ENCODE measurements at regions not wholly inside any gene's neighbourhood (a gene's known extent, or its start where the extent isn't known, plus 50 kb on each side); places are given as distances from the start of the nearest gene placed in this dataset.

DNA sequence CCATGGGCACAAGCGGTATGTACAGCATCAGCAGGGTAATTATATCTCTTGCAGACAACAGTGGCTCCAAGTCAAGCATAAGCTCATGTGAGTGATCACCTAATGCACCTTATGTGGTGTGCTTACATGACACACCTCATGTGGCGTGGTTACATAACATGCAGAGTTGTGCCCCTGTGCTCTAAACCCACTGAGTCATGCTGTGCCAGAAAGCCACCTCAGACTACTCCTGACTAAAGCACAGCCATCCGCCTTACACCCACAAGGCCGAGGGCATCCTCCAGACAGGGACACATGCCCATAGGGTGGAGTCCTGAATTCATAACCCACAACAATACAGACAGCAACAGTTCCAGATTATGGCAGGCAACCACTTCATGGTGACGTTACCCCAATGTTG lies 163.7 kb upstream of the SLC30A5 start:
- FAIRE-seq, result no peak

DNA sequence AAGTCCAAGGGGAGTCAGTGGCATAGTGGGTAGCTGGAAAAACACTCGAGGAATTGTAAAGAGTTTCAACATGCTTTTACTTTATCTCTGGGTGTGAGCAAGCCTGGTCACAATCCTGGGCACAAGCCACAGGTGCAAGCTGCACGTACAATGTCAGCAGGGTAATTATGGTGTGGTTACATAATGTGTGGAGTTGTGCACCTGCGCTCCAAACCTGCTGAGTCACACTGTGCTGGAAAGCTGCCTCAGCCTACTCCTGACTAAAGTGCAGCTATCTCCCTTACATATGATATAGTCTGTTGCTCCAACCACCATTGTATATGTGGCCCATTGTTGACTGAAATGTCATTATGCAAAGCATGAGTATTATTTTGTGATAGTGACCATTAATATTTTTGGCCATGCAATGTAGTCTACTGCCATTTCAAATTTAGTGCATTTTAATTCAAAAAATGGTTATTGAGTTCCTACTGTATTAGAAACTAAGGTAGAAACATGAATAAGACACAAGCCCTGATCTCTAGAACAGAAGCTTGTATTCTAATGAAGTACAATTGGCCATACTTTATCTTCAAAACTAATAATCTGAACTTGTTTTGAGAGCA lies 160.9 kb upstream of the SLC30A5 start:
- DNase-seq (ENCODE audit: extremely low spot score, insufficient read length, low read depth) (no peak), FAIRE-seq (no peak)

More for the DNA sequence above, 163.7 kb upstream of the SLC30A5 start:
- DNase-seq (ENCODE audit: extremely low spot score, insufficient read length, low read depth), result no peak

DNA sequence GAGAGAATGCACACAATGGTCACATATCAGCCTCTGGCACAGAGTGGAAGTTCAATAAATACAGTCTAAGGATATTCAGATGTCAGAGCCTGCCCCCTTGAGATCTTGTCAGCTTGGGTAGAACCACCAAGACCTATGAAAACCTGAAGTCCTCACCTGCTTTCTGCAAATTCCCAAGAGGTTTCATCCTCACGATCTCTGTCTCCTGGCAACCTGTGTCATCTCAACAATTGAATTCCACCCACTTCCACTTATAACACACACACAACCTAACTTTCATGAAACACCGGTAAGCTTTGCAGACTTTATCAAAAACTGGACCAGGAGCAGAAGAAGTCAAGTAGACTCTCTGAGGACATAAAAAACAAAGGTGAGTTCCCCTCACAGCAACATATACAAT lies 151.6 kb upstream of the SLC30A5 start:
- no peak for DNase-seq (ENCODE audit: extremely low spot score, insufficient read length, low read depth)
- no peak for FAIRE-seq

DNA sequence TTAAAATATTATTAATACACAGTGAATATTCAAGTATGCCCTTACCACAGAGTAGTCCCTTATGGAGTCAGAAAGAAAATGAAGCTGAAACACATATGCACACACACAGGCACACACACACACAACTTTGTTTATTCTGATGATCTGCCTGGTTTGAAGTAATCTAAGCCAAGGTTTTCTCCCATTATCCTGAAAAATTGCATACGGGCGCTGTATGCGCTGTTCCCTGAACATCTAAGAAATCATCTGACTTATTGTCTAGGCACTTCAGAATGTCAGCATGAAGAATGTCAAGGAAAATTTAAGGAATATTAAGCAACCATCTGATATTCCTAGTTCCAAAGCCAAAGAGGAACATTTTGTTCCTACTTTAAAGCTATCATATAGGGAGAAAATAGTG lies 147.1 kb upstream of the SLC30A5 start:
- FAIRE-seq, result no peak
- no peak for DNase-seq (ENCODE audit: extremely low spot score, insufficient read length, low read depth)

DNA sequence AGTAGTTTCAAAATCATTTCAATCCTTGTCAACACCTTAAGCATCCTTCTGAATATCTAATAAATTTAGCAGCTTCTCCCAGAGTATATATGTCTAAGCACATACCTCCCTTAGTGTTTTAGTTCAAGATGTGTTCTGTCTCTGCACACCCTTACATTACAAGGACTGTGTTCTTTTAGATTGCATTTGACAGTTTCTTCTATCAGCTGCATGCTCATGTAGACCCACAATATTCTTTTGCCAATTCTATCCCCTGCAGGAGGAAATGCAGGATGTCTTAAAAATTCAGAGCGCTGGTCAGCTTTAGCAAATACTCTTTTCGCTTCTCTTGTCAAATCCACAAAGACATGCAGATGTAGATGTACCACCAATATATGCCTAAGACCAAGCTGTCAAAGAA lies 145.8 kb upstream of the SLC30A5 start:
- no peak for DNase-seq (ENCODE audit: extremely low spot score, insufficient read length, low read depth)

DNA sequence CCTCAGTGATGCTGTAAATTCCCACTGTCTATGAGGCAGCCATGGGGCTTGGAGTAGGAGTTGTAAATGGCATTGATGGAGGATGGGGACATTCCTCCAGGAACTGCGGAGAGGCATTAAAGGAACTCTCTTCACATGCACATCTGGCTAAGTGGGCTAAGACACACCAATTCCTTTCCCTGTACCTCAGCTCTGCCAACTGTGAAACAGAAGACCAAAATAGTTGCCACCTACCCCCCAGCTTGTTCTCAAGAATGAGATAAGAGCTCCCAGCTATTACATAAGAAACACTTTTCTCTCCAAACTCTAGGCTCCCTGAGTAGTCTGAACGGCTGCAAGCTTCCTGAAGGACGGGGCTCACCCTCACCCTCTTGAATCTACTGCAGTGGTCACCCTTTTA lies 144.6 kb upstream of the SLC30A5 start:
- DNase-seq (ENCODE audit: extremely low spot score, insufficient read length, low read depth) (no peak), FAIRE-seq (no peak)

More for the DNA sequence above, 145.8 kb upstream of the SLC30A5 start:
- no peak for FAIRE-seq

DNA sequence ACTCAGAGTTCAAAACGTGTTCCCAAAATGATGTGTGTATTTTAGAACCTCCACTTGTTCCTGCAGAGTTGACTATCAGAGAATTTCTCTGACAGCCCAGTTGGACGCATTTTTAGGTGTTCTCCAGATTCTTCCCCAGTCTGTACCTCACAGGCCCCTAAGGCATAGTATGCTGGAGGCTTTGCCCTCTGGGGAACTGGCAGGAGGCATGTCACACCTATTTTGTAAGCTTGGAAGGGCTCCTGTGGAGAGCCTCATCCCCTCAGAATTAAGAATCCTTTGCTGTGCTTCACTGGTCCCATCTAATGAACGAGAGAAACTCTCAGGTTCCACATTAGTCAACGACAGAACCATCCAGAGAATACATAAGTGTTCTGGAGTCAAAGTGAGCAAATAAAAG lies 144.1 kb upstream of the SLC30A5 start:
- FAIRE-seq (no peak), DNase-seq (ENCODE audit: extremely low spot score, insufficient read length, low read depth) (no peak)

DNA sequence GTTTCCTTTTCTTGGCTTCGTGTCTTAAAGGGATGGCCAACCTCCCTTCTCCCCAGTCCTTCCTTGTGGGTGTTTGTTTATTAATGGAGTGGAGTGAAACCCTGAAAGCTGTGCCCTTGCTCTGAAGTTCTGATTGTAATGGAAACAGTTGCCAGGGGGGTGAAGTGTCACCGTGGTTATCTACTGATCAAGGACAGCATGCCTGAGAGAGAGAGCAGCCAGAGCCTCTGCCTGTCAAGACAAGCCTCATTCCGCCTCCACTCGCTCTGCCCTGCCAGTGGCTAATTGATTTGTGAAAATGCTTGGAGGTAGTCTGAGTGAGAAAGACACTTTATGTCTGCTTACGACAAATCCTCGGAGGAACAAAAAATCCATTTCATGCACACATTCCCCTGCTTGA lies 143.7 kb upstream of the SLC30A5 start:
- no peak for DNase-seq (ENCODE audit: extremely low spot score, insufficient read length, low read depth)
- FAIRE-seq, result no peak

DNA sequence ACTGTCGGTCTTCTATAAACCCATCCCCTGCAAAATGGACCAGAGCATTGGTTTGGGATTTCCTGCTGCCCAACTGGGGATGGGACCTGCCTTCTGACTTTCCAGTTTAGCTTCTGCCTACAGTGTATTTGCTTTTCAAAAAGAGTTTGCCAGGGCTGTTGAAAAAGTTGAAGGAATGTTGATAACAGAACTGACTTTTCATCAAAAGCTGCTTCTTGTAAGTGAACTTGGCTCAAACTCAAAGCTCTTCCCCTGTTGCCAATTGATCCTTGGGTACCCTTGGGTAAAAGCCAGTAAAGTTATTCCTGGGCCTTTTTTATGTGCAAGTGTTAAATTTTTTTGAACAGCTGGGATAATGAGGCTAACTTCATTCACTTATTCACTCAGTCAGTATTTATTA lies 142.9 kb upstream of the SLC30A5 start:
- FAIRE-seq, result no peak
- DNase-seq (ENCODE audit: extremely low spot score, insufficient read length, low read depth), result no peak

DNA sequence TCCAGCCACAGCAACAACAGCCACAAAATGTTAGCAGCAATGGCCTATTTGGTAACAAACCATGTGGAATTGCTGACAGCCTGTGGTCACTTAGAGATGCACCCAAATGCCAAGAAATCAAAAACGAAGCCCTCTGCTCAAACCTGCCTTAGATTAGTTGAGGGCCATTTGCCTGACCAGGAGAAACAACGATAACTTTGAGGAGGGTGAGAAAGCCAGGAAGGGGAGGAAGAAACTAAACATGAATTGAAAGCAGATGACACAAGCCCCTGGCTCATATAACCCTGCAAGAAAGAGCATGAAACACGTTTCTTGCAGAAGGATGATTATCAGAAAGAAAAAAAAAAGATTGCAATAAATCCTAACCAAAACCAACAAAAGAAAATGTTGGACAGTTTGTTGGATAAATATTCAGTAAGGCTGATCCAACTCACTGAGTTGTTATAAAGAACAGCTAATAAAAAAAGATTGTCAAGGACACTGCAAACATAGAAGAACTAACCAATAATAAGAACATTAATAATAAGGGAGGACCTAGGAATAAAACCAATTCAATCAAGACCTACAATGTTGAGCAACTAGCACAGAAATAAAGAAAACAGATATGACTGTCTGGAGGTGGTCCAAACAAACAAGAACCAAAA lies 140.5 kb upstream of the SLC30A5 start:
- FAIRE-seq (no peak), DNase-seq (ENCODE audit: extremely low spot score, insufficient read length, low read depth) (no peak)

DNA sequence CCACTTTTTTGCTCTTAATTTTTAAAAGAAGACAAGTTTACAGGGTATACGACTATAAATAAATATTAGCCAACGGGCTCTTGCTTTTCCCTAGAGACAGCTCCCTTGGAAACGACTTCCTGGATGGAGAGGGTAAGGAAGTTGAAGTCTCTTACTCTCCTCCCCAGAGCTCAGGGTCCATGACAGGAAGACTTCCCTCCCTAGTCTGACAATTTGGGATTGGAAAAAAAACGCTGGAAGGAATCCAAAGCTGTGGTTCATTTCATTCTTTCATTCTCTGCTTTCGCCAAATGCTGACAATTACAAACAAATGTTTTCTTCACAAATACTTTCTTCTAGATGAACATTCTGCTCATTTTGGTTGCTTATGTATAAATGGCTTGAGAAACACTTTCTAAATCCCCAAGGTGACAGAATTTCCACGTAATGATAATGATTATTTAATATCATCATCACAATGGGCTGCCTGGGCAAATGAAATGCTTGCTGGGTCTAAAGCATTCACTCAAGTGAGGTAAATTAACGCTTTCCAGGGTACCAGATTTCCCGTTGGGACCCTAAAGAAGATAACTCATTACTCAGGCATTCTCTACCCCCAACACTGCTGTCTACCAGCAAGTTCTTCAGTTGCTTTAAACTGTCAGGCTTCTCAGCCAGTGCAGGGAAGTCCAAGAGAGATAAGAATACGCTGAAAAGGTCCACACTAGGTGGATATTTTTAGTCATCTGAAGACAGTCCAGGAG lies 139.8 kb upstream of the SLC30A5 start:
- no peak for FAIRE-seq

DNA sequence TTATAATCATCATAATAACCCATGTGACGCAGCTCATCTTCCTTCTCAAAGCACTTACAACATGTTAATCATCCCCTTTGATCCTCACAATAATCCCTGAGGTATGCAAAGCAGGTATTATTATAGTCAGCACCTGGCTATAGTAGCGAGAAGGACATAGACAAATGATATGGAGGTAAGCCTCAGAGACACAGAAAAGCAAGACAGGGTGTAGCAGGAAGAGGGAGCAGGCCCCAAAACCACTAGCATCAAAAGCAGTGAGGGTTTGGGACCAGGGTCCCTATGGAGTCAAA lies 139.2 kb upstream of the SLC30A5 start:
- FAIRE-seq (no peak), DNase-seq (ENCODE audit: extremely low spot score, insufficient read length, low read depth) (no peak)

More for the DNA sequence above, 139.8 kb upstream of the SLC30A5 start:
- no peak for DNase-seq (ENCODE audit: extremely low spot score, insufficient read length, low read depth)

DNA sequence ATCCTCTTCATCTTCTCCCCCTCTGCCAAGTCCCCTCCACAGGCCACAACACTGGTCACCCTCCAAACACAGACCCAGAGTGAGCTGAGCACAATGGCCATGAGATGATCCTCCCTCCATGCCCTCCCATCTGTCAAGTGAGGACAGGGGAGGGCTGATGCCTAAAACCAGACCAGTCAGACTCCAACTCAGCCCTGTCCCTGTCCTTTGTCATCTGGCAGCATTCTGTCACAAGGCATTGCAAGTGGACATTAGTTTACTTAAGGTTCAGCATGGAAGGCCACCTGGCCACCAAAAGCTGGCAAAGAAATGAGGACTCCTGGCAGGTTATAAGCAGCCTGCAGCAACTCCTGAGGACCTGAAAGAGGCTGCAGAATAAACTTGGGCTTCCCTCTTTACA lies 136.2 kb upstream of the SLC30A5 start:
- no peak for FAIRE-seq
- no peak for DNase-seq (ENCODE audit: extremely low spot score, insufficient read length, low read depth)

DNA sequence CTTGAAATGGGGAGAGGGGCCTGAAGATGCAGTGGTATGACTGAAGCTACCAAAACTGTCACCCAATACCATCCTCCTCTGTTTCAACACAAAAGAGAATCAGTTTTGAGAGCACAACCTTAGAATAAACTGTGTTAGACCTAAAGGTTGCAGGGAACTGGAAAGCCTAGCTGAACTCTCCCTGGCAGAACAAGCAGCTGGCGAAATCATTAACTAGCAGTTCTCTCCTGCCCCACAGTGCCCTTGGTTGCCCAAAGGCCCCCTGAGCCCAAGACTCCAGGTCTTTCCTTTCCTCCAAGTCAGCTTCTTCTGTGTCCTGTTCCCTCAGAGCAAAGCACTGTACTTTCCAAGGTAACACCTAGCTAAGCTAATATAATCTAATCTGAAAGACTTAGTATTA lies 135.4 kb upstream of the SLC30A5 start:
- DNase-seq (ENCODE audit: extremely low spot score, insufficient read length, low read depth) (no peak), FAIRE-seq (no peak)

DNA sequence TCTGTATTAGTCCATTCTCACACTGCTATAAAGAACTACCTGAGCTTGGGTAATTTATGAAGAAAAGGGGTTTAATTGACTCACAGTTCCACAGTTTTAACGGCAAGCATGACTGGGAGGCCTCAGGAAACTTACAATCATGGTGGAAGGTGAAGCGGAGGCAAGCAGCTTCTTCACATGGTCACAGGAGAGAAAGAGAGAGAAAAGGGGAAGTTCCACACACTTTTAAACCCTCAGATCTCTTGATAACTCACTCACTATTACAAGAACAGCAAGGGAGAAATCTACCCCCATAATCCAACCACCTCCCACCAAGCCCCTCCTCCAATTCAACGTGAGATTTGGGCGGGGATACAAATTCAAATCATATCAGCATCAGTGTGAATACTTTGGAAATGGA lies 133.4 kb upstream of the SLC30A5 start:
- FAIRE-seq (no peak), DNase-seq (ENCODE audit: extremely low spot score, insufficient read length, low read depth) (no peak)

DNA sequence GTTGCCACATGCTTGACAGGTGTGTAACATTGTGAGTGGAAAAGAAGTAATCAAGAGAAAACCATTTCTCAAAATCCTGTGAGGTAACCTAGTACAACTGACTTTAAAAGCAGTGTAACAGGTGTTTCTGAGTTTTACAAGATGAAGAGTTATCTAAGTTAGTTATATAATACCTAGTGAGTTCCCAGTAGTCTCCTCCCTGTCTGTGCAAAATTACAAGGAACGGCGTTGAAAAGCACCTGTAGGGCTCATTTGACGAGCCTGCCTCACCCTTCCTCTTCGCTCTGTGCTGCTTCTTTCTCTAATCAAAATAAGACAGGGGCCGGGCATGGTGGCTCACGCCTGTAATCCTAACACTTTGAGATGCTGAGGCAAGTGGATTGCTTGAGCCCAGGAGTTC lies 132.9 kb upstream of the SLC30A5 start:
- FAIRE-seq, result no peak
- DNase-seq (ENCODE audit: extremely low spot score, insufficient read length, low read depth), result no peak

DNA sequence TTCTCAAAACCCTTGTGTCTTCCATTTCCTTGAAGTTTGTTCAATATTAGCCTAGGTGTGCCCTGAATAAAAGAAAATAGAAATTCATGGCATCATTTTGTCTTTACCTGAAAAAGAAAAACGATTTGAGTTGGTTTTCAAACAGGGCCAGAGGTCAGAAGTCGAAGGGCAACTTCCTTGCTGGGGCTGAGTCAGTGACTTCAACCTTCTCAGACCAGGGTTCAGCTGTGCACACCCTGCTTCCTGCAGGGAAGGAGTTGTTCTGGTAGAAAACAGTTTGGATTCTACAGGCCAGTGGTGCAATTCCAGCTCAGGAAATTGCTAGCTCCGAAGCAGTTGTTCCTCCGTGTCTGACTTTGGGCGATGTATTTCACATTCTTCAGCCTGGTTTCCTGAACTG lies 132.1 kb upstream of the SLC30A5 start:
- FAIRE-seq, result no peak

DNA sequence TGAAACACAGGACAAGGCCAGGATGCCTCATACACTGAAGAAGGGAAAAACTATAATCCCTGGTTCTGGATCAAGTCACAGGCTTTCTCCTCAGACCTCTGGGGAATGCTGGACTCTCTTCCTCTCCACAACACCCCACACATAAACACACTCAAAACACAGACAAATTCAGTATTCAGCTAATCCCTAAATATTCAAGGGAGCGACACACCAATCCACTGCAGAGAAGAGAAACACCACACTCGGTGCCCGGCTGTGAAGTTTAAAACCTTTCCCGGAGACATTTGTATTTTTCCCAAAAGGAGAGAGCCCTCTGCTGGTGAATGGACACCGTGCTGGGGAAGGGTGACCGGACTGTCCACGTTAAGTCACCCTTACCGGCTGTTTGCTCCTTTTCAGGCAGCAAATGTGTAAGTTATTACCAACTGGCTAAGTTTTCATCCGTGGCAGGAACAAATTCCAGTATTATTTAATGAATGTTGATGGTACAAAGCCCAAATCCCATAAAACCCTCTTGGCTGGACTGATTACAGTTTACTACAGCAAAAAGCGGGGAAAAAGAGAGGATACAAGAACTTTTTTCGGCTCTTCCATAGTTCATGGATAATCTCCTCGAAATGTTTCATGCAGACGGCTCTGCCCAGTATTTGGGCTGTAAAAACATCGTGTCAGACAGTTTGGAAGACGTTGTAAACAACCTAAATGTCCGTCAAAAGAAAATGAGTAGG lies 130.9 kb upstream of the SLC30A5 start:
- DNase-seq (ENCODE audit: extremely low spot score, insufficient read length, low read depth) (peak; percentile 4), FAIRE-seq (peak; percentile 26)

More for the DNA sequence above, 132.1 kb upstream of the SLC30A5 start:
- no peak for DNase-seq (ENCODE audit: extremely low spot score, insufficient read length, low read depth)

DNA sequence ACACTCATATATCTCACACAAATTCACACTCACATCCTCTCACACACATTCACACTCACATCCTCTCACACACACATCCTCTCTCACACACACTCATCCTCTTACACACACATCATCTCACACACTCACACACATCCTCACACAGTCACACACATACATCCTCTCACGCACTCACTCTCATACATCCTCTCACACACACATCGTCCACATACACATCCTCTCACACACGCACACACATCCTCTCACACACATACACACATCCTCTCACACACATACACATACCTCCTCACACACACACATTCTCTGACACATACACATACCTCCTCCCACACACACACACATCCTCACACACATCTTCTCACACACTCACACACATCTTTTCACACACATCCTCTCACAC lies 129.1 kb upstream of the SLC30A5 start:
- DNase-seq (ENCODE audit: extremely low spot score, insufficient read length, low read depth) (no peak), FAIRE-seq (no peak)

DNA sequence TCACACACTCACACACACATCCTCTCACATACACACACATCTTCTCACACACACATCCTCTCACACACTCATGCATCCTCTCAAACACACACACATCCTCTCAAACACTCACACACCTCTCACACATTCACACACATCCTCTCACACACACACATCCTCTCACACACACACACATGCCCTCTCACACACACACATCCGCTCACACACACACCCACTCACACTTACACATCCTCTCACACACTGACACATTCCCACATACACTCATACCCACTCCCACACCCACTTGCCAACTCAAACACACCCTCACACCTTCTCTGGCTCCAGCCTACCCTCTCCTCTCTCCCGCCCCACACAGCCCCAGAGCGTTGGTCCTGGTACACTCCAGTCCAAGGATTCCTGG lies 127.9 kb upstream of the SLC30A5 start:
- no peak for FAIRE-seq
- no peak for DNase-seq (ENCODE audit: extremely low spot score, insufficient read length, low read depth)

DNA sequence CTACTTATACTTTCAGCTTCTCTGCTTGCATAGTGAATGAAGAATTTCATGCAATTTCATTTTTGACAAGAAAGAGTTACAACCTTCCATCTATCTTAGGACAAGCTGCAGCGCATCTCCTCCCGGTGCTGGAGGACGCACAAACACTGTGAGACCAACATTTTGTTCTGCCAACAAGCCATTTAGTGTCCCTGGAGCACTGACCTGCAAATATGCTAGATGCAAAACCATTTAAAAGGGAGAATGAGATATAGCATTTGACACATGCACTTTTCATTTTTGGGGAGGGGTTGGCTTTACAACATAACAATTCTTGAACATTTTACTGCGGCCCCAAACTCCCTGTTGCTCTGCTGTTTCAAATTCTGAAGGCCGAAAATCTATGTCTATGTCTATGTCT lies 127.2 kb upstream of the SLC30A5 start:
- FAIRE-seq, result no peak
- DNase-seq (ENCODE audit: extremely low spot score, insufficient read length, low read depth), result no peak

All from GM18507 (cell line).